ENCODE measurements at regions not wholly inside any gene's neighbourhood (a gene's known extent, or its start where the extent isn't known, plus 50 kb on each side); places are given as distances from the start of the nearest gene placed in this dataset.

- TF ChIP-seq CTCF (IDR thresholded peaks at IDR 0.05; ENCODE audit: insufficient read depth, low read length) = no peak
- no peak for TF ChIP-seq POLR2AphosphoS5 (IDR thresholded peaks at IDR 0.05; ENCODE audit: low read depth)
- TF ChIP-seq GABPA (IDR thresholded peaks at IDR 0.05; ENCODE audit: low read depth) = no peak
- TF ChIP-seq SPI1 (IDR thresholded peaks at IDR 0.05; ENCODE audit: borderline replicate concordance, low read depth) = no peak
These were observed 582.8 kb upstream of the NRP1 start for GRCh38 chr10:33917069-33917780.

Data from HL-60 (cell line).